Activated T-cell treated with anti-CD3 and anti-CD28 coated beads, Interleukin-2, amount 50 U/mL, for 72 hours (primary cell): ENCODE measurements at regions not wholly inside any gene's neighbourhood (a gene's known extent, or its start where the extent isn't known, plus 50 kb on each side); places are given as distances from the start of the nearest gene placed in this dataset.

Source experiments
- ATAC-seq, 2 donors: fragments of 150-1000 bp; cut with Tn5 transposase; replicated peaks in 1 of 2; 2 replicates each; pipeline ENCODE4 v1.10.0; 2021; ENCODE audit warnings: moderate library complexity in 2 of 2, mild to moderate bottlenecking in 1 of 2
- DNase-seq, 2 donors: peaks; one replicate each; pipeline ENCODE4 v3.0.0; 2021 to 2022; ENCODE audit warnings: mixed read lengths in 1 of 2
- H3K27ac Mint-ChIP-seq: one replicate; pipeline ENCODE4 v1.8.0; 2022; ENCODE audit warnings: mild to moderate bottlenecking, moderate library complexity, mixed read lengths
- H3K27me3 Mint-ChIP-seq: one replicate; pipeline ENCODE4 v1.8.0; 2022; ENCODE audit warnings: low read depth, mixed read lengths
- H3K36me3 Mint-ChIP-seq, 2 donors: one replicate each; pipeline ENCODE4 v1.8.0; 2022; ENCODE audit warnings: mixed read lengths in 2 of 2, mild to moderate bottlenecking in 1 of 2; ENCODE audit not compliant: insufficient read depth in 2 of 2
- H3K4me1 Mint-ChIP-seq: one replicate; pipeline ENCODE4 v1.8.0; 2022; ENCODE audit warnings: low read depth, mixed read lengths
- H3K4me3 Mint-ChIP-seq, 2 donors: one replicate each; pipeline ENCODE4 v1.8.0; 2022; ENCODE audit warnings: mild to moderate bottlenecking in 2 of 2, mixed read lengths in 2 of 2, moderate library complexity in 2 of 2
- H3K9me3 Mint-ChIP-seq, 2 donors: one replicate each; pipeline ENCODE4 v1.8.0; 2022; ENCODE audit warnings: mixed read lengths in 2 of 2

DNA sequence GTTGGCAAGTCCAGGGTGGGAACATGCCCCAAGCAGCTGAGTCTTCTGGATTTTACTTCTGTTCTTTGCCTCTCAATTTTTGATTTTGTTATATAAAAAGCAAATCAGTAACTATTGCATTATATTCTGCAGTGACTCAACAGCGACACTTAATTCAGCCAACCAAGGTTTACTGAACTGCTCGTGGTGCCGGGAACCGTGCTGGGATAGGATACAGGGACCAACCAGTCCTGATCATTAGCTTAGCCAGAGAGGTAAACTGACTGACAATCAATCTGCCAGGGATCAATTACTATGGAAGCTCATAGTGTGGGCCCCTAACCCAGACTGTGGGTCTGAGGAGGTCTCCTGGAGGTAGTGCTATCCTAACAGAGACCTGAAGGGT lies 68.4 kb upstream of the ZNF281 start:
- no peaks in the 10 kb centered on the region for H3K9me3 Mint-ChIP-seq
- H3K36me3 Mint-ChIP-seq: no peaks in the 10 kb centered on the region
- peaks cover 56% of the 10 kb centered on the region for H3K27me3 Mint-ChIP-seq
- no peak overlapping the region for H3K27ac Mint-ChIP-seq
- DNase-seq (no peak), ATAC-seq (no peak)
- H3K4me3 Mint-ChIP-seq: no peak overlapping the region
- peaks cover 52% of the 10 kb centered on the region for H3K4me1 Mint-ChIP-seq

DNA sequence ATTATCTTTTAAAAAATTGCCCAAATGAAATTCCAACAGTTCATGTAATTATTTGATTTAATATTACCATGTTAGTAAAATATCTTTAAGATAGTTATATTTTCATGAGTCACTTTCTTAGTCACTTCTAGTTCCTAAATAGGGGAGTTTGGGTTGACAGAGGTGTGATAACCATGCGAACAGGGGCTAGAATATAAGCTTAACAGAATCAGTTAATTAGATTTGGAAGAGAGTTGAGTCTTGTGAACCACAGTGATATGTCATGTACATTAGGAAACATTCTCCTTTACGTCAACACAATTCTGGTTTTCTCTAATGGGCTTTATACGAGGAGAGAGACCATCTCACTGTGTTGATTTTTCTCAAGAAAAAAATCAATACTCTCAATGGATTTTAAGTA lies 64.8 kb upstream of the ZNF281 start:
- ATAC-seq (no peak), DNase-seq (no peak)
- Mint-ChIP-seq H3K27ac (no peak overlapping the region), H3K4me3 (no peak overlapping the region), H3K9me3 (no peaks in the 10 kb centered on the region), H3K4me1 (peaks cover 59% of the 10 kb centered on the region), H3K27me3 (peaks cover 50% of the 10 kb centered on the region), H3K36me3 (no peaks in the 10 kb centered on the region)

DNA sequence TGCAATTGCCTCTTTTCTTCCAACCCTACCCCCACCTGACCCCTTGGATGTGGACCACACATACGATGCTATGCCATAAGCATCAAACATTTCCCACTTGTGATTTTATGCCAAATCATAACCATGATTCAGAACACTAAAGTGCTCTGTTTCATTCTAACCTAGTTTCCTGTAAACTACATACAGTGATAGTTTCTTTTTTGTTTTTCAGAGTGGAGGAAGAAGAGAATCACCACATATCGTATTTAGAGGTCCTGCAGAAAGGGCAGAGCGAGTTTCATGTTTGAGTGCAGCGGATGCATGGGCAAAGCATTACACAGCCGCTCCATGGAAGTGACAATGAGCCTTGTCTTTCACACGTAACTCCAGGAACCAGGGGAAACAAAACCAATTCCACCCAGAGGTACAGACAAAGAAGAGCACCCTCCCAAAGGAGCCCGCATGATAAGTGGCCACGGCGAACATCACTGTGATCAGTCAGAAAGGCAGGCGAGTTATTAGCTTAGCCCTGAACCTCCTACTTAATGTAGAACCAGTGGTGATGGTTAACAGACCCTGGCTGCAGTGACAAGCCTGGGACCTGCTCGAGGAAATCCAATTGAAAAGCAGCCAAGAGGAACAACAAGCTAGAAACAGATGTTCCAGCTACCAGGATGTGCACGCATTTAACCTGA lies 64.0 kb upstream of the ZNF281 start:
- Mint-ChIP-seq H3K9me3 (no peaks in the 10 kb centered on the region), H3K27ac (peak overlapping the region; percentile 56), H3K4me1 (peaks cover 59% of the 10 kb centered on the region), H3K36me3 (no peaks in the 10 kb centered on the region), H3K27me3 (peaks cover 48% of the 10 kb centered on the region), H3K4me3 (peak overlapping the region; percentile 61 to 77)
- ATAC-seq (peak; percentile 80 to 82), DNase-seq (peak; percentile 41 to 46)

DNA sequence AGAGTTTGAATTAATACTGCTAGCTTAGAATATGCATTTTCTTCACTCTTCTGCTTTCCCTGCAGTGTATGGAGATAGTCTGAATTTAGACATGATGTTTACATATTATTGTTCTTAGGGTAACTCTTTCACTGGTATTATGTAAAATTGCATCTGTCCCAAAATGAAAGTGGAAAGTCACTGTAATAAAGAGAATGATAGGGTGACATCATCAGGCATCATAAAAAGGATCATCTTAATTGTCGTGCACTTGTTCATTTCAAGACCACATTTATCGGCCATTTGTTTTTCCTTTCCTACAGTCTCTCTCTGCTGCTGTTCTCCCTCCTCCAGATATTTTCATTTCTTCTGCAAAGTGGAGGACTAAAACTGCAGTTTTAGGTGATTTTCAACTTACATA lies 61.9 kb upstream of the ZNF281 start:
- Mint-ChIP-seq H3K27me3 (peaks cover 47% of the 10 kb centered on the region), H3K9me3 (no peaks in the 10 kb centered on the region), H3K4me3 (peak overlapping the region; percentile 48 to 83), H3K36me3 (no peaks in the 10 kb centered on the region), H3K27ac (peak overlapping the region; percentile 66), H3K4me1 (peaks cover 47% of the 10 kb centered on the region)
- no peak for DNase-seq
- ATAC-seq: peak; percentile 53 to 55

DNA sequence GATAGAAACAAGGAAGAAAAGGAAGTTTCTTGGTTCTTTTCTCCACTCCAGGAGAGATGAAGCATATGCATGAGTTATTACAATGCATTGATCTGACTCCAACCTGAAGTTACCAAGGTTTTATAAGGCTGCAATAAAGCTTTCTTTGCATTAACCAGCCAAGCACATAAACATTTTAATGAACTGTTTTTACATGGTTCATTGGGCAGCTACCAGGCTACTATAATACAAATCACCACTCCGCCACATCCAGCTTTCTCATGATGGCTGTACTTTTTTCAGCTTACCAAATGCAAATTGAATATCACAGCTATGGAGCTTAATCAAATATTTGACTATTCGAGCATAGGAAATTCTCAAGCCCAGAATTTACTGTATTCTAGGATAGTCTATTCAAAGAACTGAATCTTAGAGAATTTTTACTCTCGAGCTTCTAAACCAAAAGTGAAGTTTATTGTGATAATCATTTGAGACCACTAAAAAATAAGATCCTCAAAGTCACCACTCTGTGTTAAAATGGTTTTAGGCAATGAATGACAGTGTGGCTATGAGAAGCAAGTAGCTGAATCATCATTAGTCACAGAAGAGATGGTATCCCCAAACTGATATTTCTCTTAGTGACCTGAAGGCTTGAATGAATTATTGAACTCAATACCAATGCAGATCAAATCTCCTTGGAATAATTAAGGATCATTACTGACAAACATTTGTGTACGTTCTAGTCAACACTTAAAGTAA lies 58.6 kb upstream of the ZNF281 start:
- Mint-ChIP-seq H3K4me3 (no peak overlapping the region), H3K36me3 (no peaks in the 10 kb centered on the region), H3K4me1 (peaks cover 25% of the 10 kb centered on the region), H3K9me3 (no peaks in the 10 kb centered on the region), H3K27me3 (peaks cover 58% of the 10 kb centered on the region), H3K27ac (no peak overlapping the region)
- DNase-seq (no peak), ATAC-seq (no peak)

DNA sequence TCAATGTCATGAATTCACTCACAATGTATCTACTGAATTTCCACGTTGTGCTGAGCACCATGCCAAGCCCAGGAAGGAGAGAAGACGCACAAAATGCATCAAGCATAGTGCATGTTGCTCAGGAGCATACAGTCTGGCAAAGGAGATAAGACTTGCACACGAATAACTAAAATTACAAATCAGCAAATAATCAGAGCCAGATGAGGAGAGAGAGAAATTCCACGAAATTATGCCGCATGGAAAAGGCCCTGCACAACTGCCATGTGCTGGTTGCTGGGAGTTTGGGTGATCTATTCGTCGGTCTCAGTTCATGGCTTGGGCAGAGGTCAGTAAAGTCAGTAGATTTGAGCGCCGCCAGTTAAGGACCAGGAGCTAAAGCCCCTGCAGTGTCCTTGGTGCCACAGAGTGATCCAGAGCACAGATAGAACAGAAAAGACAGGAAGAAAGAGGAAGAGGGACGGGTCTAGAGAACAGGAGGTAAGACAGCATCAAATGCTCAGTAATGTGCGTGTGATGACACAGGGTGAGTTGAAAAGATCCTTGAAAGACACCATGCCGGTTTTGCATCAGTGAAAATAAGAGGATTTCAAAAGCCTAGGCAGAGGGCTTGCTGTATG lies 55.1 kb upstream of the ZNF281 start:
- peaks cover 45% of the 10 kb centered on the region for H3K27me3 Mint-ChIP-seq
- no peak for ATAC-seq
- no peaks in the 10 kb centered on the region for H3K36me3 Mint-ChIP-seq
- no peak for DNase-seq
- H3K9me3 Mint-ChIP-seq: no peaks in the 10 kb centered on the region
- H3K4me3 Mint-ChIP-seq: no peak overlapping the region
- H3K4me1 Mint-ChIP-seq: no peaks in the 10 kb centered on the region
- H3K27ac Mint-ChIP-seq: no peak overlapping the region
